Transverse colon (tissue), 4 donors: ENCODE measurements at regions not wholly inside any gene's neighbourhood (a gene's known extent, or its start where the extent isn't known, plus 50 kb on each side); places are given as distances from the start of the nearest gene placed in this dataset.
A peak's percentile ranks its signal among the peaks of the same experiment; 100 is the strongest.

Experiments
- DNase-seq: peaks from one replicate; pipeline ENCODE4 v3.0.0-alpha.2; 2019
- H3K27ac ChIP-seq, 4 donors: fragments of 200-600 bp; sonication (generic); 2 replicates each; pipeline ENCODE4 v1.5.1; 2016 to 2018; ENCODE audit warnings: inconsistent platforms in 4 of 4
- H3K27me3 ChIP-seq: fragments of 200-600 bp; sonication (generic); 2 replicates; pipeline ENCODE4 v1.5.1; 2017; ENCODE audit warnings: inconsistent platforms
- H3K36me3 ChIP-seq, 4 donors: fragments of 200-600 bp; sonication (generic); 2 replicates each; pipeline ENCODE4 v1.5.1; 2017 to 2019; ENCODE audit warnings: inconsistent platforms in 4 of 4
- H3K4me1 ChIP-seq, 4 donors: fragments of 200-600 bp; sonication (generic); 2 replicates each; pipeline ENCODE4 v1.5.1; 2017 to 2020; ENCODE audit warnings: inconsistent platforms in 4 of 4
- H3K4me3 ChIP-seq, 4 donors: fragments of 200-600 bp; sonication (generic); 1 replicate in 1 of 4; 2 replicates in 3 of 4; pipeline versions ENCODE4 v1.5.1 to v1.6.1; 2017 to 2019; ENCODE audit warnings: inconsistent platforms in 4 of 4
- H3K9me3 ChIP-seq, 2 donors: fragments of 200-600 bp; sonication (generic); 2 replicates each; pipeline ENCODE4 v1.5.1; 2017 to 2019; ENCODE audit warnings: inconsistent platforms in 2 of 2
- CTCF ChIP-seq, 5 experiments: fragments of 200-600 bp in 3 of 5; fragments of 450-650 bp in 2 of 5; sonication (generic) in 3 of 5; IDR thresholded peaks; 1 replicate in 2 of 5; 2 replicates in 3 of 5; pipeline ENCODE4 v1.5.1; 2016 to 2017; ENCODE audit warnings: antibody characterized with exemption in 5 of 5, inconsistent platforms in 3 of 5, mild to moderate bottlenecking in 2 of 5, moderate library complexity in 1 of 5
- EP300 ChIP-seq: sonication (generic); formaldehyde crosslinking; IDR thresholded peaks from one replicate; pipeline ENCODE4 v1.6.1; 2017; ENCODE audit warnings: antibody characterized with exemption, low read depth
- POLR2A ChIP-seq: fragments of 450-650 bp; IDR thresholded peaks from one replicate; pipeline ENCODE4 v1.6.1; 2016; ENCODE audit warnings: antibody characterized with exemption, mild to moderate bottlenecking, moderate library complexity
- POLR2AphosphoS5 ChIP-seq, 3 donors: sonication (generic); formaldehyde crosslinking; IDR thresholded peaks; one replicate each; pipeline ENCODE4 v1.6.1; 2016; ENCODE audit warnings: antibody characterized with exemption in 3 of 3
- WGBS, 2 donors: methylation state at CpG; one replicate each; pipeline ENCODE4 v1.1.5; 2018; ENCODE audit warnings: low coverage in 1 of 2; 5-methylcytosine and 5-hydroxymethylcytosine counted together
- in situ Hi-C, 4 donors: fragments of 200-750 bp; cut with MboI; loops; one replicate each; pipeline versions ENCODE4 v1.15.0 to v1.15.1; 2017; ENCODE audit warnings: low sequenced_read_pairs in 3 of 4, low pct_ligation_motif_present in 1 of 4, low pct_unique_long_range_greater_than_20kb in 1 of 4
- intact Hi-C: fragments of 100-400 bp; cut with DNase I; formaldehyde crosslinking; loops from one replicate; pipeline ENCODE4 v1.15.1; 2023; ENCODE audit warnings: low total_unique reads

- in situ Hi-C loops, result loop anchor here in 2 of 4 donors (25.0 kb wide), 2 partner anchors 328 to 397 kb away; partner anchors contain the start of genes EVX2 (in 1 of the 2), HOXD12 (in 1 of the 2) and HOXD13 (in 1 of the 2)
- TF ChIP-seq EP300, result no peak
- TF ChIP-seq CTCF (IDR thresholded peaks at IDR 0.05), result peak; percentile 70 to 76 (median 72)
- Histone ChIP-seq H3K4me3 (no peak overlapping the region), H3K9me3 (no peaks in the 10 kb centered on the region), H3K4me1 (no peaks in the 10 kb centered on the region), H3K27ac (no peak overlapping the region), H3K27me3 (peaks cover 47% of the 10 kb centered on the region), H3K36me3 (no peaks in the 10 kb centered on the region)
- peak; percentile 24 for DNase-seq
- intact Hi-C loops, result loop anchor here (2.0 kb wide), 1 partner anchor 405 kb away; no protein-coding TSS in a partner anchor
- WGBS, 2 donors, result 22 to 26% methylated on average over 4 of the region's 4 CpGs
These were observed 311.8 kb downstream of the LNPK start for GRCh38 chr2:175690113-175690837.

GRCh38 chr2:175688243-175688642 is 313.8 kb downstream of the LNPK start:
- intact Hi-C loops (loop anchor here (5.0 kb wide), 1 partner anchor 399 kb away; no protein-coding TSS in a partner anchor), in situ Hi-C loops (loop anchor here (10.0 to 25.0 kb wide), 4 partner anchors 326 to 407 kb away; partner anchors contain the start of genes HOXD12 (in 2 of the 4), HOXD13 (in 2 of the 4) and EVX2 (in 1 of the 4))
- no peak for DNase-seq
- H3K9me3 ChIP-seq, result no peaks in the 10 kb centered on the region
- no peaks in the 10 kb centered on the region for H3K36me3 ChIP-seq
- 85 to 88% methylated on average over 4 of the region's 4 CpGs for WGBS, 2 donors
- H3K4me1 ChIP-seq, result no peaks in the 10 kb centered on the region
- no peak overlapping the region for H3K4me3 ChIP-seq
- H3K27me3 ChIP-seq, result peaks cover 39% of the 10 kb centered on the region
- TF ChIP-seq POLR2A (no peak), EP300 (no peak), CTCF (IDR thresholded peaks at IDR 0.05) (no peak), POLR2AphosphoS5 (IDR thresholded peaks at IDR 0.05) (no peak)
- H3K27ac ChIP-seq, result no peak overlapping the region

- in situ Hi-C loops, result loop anchor here (10.0 to 25.0 kb wide), 4 partner anchors 325 to 407 kb away; partner anchors contain the start of genes HOXD12 (in 2 of the 4), HOXD13 (in 2 of the 4) and EVX2 (in 1 of the 4)
- WGBS, 2 donors, result 75% methylated on average over 6 of the region's 6 CpGs; no CpG with 5 or more reads in 1 of the 2 donors
These were observed 314.6 kb downstream of the LNPK start for GRCh38 chr2:175687465-175687864.

More at GRCh38 chr2:175687465-175687864, 314.6 kb downstream of the LNPK start:
- H3K9me3 ChIP-seq, result no peaks in the 10 kb centered on the region
- H3K4me3 ChIP-seq, result no peak overlapping the region
- H3K27ac ChIP-seq, result no peak overlapping the region
- no peaks in the 10 kb centered on the region for H3K4me1 ChIP-seq
- no peak for DNase-seq
- H3K36me3 ChIP-seq, result no peaks in the 10 kb centered on the region
- intact Hi-C loops, result loop anchor here (5.0 kb wide), 1 partner anchor 400 kb away; no protein-coding TSS in a partner anchor
- peaks cover 39% of the 10 kb centered on the region for H3K27me3 ChIP-seq
- TF ChIP-seq EP300 (no peak), CTCF (IDR thresholded peaks at IDR 0.05) (no peak), POLR2AphosphoS5 (IDR thresholded peaks at IDR 0.05) (no peak), POLR2A (no peak)
